CD4-positive, alpha-beta T cell (primary cell): ENCODE measurements at regions not wholly inside any gene's neighbourhood (a gene's known extent, or its start where the extent isn't known, plus 50 kb on each side); places are given as distances from the start of the nearest gene placed in this dataset.

Experiments used
- ATAC-seq: fragments of 200-7000 bp; cut with Tn5 transposase; one replicate; pipeline ENCODE4 v1.10.0; 2022; ENCODE audit warnings: mild to moderate bottlenecking; ENCODE audit not compliant: poor library complexity
- CTCF ChIA-PET: fragments of 350-600 bp; sonication (Branson Sonifier 250); formaldehyde crosslinking; loops from one replicate; lab custom pipeline; 2021; ENCODE audit warnings: antibody characterized with exemption, inconsistent platforms; lab: Charles Lee
- POLR2A ChIA-PET: fragments of 350-600 bp; sonication (Branson Sonifier 250); formaldehyde crosslinking; loops from one replicate; lab custom pipeline; 2021; ENCODE audit warnings: antibody characterized with exemption, inconsistent platforms; lab: Charles Lee
- DNase-seq, 14 experiments: peaks; one replicate each; pipeline ENCODE4 v3.0.0-alpha.2; 2013 to 2020; ENCODE audit warnings: mixed read lengths in 2 of 14
- H3K27ac ChIP-seq, 2 donors: one replicate each; pipeline versions ENCODE4 v1.5.1 to v1.7.0; 2013; ENCODE audit warnings: low read length in 2 of 2, low read depth in 1 of 2, mild to moderate bottlenecking in 1 of 2
- H3K27me3 ChIP-seq, 2 experiments: 1 replicate in 1 of 2; 2 replicates in 1 of 2; pipeline versions ENCODE4 v1.6.1 to v1.7.0; 2013; ENCODE audit warnings: low read length in 2 of 2, control low read depth in 1 of 2, mild to moderate bottlenecking in 1 of 2, moderate library complexity in 1 of 2; ENCODE audit not compliant: insufficient read depth in 2 of 2, control insufficient read depth in 1 of 2
- H3K36me3 ChIP-seq: one replicate; pipeline ENCODE4 v1.6.1; 2013; ENCODE audit warnings: low read length, control low read depth; ENCODE audit not compliant: insufficient read depth
- H3K4me1 ChIP-seq: one replicate; pipeline ENCODE4 v1.6.1; 2013; ENCODE audit warnings: low read length, control low read depth; ENCODE audit not compliant: insufficient read depth
- H3K4me3 ChIP-seq: one replicate; pipeline ENCODE4 v1.5.1; 2013; ENCODE audit warnings: mild to moderate bottlenecking, low read length, moderate library complexity
- H3K9me3 ChIP-seq, 2 experiments: 1 replicate in 1 of 2; 2 replicates in 1 of 2; pipeline versions ENCODE4 v1.6.1 to v1.7.0; 2013; ENCODE audit warnings: low read length in 2 of 2, mild to moderate bottlenecking in 2 of 2, control low read depth in 1 of 2, moderate library complexity in 1 of 2; ENCODE audit not compliant: control insufficient read depth in 1 of 2, insufficient read depth in 1 of 2
- H3K27ac Mint-ChIP-seq: one replicate; pipeline ENCODE4 v1.8.0; 2020; ENCODE audit warnings: mixed read lengths
- H3K27me3 Mint-ChIP-seq: one replicate; pipeline ENCODE4 v1.8.0; 2021; ENCODE audit warnings: mixed read lengths
- H3K36me3 Mint-ChIP-seq: one replicate; pipeline ENCODE4 v1.8.0; 2021; ENCODE audit warnings: low read depth, mixed read lengths
- H3K4me1 Mint-ChIP-seq: one replicate; pipeline ENCODE4 v1.8.0; 2021; ENCODE audit warnings: low read depth, mixed read lengths
- H3K4me3 Mint-ChIP-seq: one replicate; pipeline ENCODE4 v1.8.0; 2020; ENCODE audit warnings: mild to moderate bottlenecking, mixed read lengths
- H3K9me3 Mint-ChIP-seq: one replicate; pipeline ENCODE4 v1.8.0; 2020; ENCODE audit warnings: mixed read lengths
- intact Hi-C, 2 experiments: fragments of 100-400 bp; cut with DNase I in 1 of 2; cut with micrococcal nuclease in 1 of 2; formaldehyde crosslinking; loops; one replicate each; pipeline versions ENCODE4 v1.15.1 to v1.9.0; 2023 to 2025; cut with DNase I, micrococcal nuclease
- TF ChIP-seq, protein P1 (sequence below): fragments of 200-600 bp; IDR thresholded peaks from one replicate; pipeline ENCODE4 v1.8.0; 2022; ENCODE audit warnings: antibody characterized with exemption, mild to moderate bottlenecking

DNA sequence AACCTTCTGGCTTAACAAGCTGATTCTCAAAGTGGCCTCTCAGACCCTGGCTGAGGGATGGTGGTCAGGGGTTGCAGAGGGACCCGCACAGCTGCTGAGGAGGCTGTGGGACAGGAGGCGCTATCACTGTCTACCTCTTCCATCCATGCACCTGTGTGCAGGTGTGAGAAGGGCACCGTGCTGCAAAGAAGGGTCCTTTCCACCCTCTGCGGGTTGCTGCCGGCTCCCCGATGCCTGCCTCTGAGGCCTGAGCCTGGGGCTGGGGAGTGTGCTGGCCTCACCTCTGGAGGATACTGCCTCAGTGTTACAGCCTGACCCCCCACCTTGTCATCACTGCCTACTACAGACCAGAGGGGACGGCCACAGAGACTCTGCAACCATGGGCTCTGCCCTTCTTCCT is 66.1 kb upstream of the B3GAT1 start:
- H3K27me3 ChIP-seq: peaks cover 1 to 12% of the 10 kb centered on the region in 2 experiments
- H3K4me1 Mint-ChIP-seq: no peaks in the 10 kb centered on the region
- H3K36me3 ChIP-seq: no peaks in the 10 kb centered on the region
- TF ChIP-seq, protein P1, sequence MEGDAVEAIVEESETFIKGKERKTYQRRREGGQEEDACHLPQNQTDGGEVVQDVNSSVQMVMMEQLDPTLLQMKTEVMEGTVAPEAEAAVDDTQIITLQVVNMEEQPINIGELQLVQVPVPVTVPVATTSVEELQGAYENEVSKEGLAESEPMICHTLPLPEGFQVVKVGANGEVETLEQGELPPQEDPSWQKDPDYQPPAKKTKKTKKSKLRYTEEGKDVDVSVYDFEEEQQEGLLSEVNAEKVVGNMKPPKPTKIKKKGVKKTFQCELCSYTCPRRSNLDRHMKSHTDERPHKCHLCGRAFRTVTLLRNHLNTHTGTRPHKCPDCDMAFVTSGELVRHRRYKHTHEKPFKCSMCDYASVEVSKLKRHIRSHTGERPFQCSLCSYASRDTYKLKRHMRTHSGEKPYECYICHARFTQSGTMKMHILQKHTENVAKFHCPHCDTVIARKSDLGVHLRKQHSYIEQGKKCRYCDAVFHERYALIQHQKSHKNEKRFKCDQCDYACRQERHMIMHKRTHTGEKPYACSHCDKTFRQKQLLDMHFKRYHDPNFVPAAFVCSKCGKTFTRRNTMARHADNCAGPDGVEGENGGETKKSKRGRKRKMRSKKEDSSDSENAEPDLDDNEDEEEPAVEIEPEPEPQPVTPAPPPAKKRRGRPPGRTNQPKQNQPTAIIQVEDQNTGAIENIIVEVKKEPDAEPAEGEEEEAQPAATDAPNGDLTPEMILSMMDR: no peak
- no peak overlapping the region for H3K4me3 ChIP-seq
- H3K4me3 Mint-ChIP-seq: no peak overlapping the region
- no peaks in the 10 kb centered on the region for H3K4me1 ChIP-seq
- no peak overlapping the region for H3K27ac ChIP-seq
- peaks cover 0 to 9% of the 10 kb centered on the region in 2 experiments for H3K9me3 ChIP-seq
- H3K27me3 Mint-ChIP-seq: peaks cover 56% of the 10 kb centered on the region
- CTCF ChIA-PET: no interaction called here
- no peaks in the 10 kb centered on the region for H3K9me3 Mint-ChIP-seq
- H3K36me3 Mint-ChIP-seq: no peaks in the 10 kb centered on the region
- ATAC-seq (no peak), DNase-seq (no peak)
- POLR2A ChIA-PET: no interaction called here
- intact Hi-C loops: no loop called here
- no peak overlapping the region for H3K27ac Mint-ChIP-seq

DNA sequence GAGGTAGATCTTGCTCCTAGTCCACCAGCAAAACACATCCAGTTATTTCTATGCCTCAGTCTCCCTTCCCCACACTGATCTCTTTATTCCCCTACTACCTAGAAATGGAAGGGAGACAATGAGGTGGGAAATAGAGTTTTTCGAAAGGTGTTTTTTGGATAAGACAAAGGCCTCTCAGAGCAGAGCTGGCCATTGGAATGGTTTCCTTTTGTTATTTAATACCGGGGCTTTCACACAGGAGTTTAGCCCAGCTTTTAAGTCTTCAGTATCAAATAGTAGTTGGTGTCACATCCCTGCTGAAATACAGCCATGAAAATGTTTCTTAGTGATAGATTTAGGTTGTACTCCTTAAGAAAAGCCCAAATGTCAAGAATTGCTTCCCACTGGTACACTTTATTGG is 65.4 kb upstream of the B3GAT1 start:
- H3K4me1 ChIP-seq: no peaks in the 10 kb centered on the region
- peaks cover 7 to 12% of the 10 kb centered on the region in 2 experiments for H3K27me3 ChIP-seq
- ChIA-PET POLR2A (no interaction called here), CTCF (no interaction called here)
- TF ChIP-seq, protein P1: no peak
- H3K4me3 ChIP-seq: no peak overlapping the region
- Mint-ChIP-seq H3K36me3 (no peaks in the 10 kb centered on the region), H3K9me3 (no peaks in the 10 kb centered on the region), H3K4me3 (no peak overlapping the region), H3K27ac (no peak overlapping the region), H3K4me1 (no peaks in the 10 kb centered on the region), H3K27me3 (peaks cover 61% of the 10 kb centered on the region)
- DNase-seq (no peak), ATAC-seq (no peak)
- H3K27ac ChIP-seq: no peak overlapping the region
- H3K36me3 ChIP-seq: no peaks in the 10 kb centered on the region
- peaks cover 0 to 9% of the 10 kb centered on the region in 2 experiments for H3K9me3 ChIP-seq
- intact Hi-C loops: no loop called here

- H3K27me3 Mint-ChIP-seq: peaks cover 70% of the 10 kb centered on the region
- POLR2A ChIA-PET: no interaction called here
- peaks cover 12% of the 10 kb centered on the region in 2 experiments for H3K27me3 ChIP-seq
- CTCF ChIA-PET: no interaction called here
- ATAC-seq (no peak), DNase-seq (no peak)
- H3K27ac ChIP-seq: no peak overlapping the region
- no peak overlapping the region for H3K27ac Mint-ChIP-seq
- H3K36me3 Mint-ChIP-seq: no peaks in the 10 kb centered on the region
- H3K36me3 ChIP-seq: no peaks in the 10 kb centered on the region
- H3K4me3 ChIP-seq: no peak overlapping the region
- H3K4me3 Mint-ChIP-seq: no peak overlapping the region
- H3K9me3 ChIP-seq: peaks cover 0 to 9% of the 10 kb centered on the region in 2 experiments
- TF ChIP-seq, protein P1: no peak
- H3K4me1 ChIP-seq: no peaks in the 10 kb centered on the region
- H3K9me3 Mint-ChIP-seq: no peaks in the 10 kb centered on the region
- intact Hi-C loops: no loop called here
- no peaks in the 10 kb centered on the region for H3K4me1 Mint-ChIP-seq
Observed at GRCh38 chr11:134476435-134477021, 64.5 kb upstream of the B3GAT1 start.
